ENCODE measurements at regions not wholly inside any gene's neighbourhood (a gene's known extent, or its start where the extent isn't known, plus 50 kb on each side); places are given as distances from the start of the nearest gene placed in this dataset.

GRCh38 chr3:76429581-76430177 is 610.2 kb upstream of the ROBO2 start:
- Histone ChIP-seq H3K79me2 (ENCODE audit: insufficient read depth) (no peaks in the 10 kb centered on the region), H3K9ac (no peak overlapping the region), H4K20me1 (ENCODE audit: insufficient read depth) (no peaks in the 10 kb centered on the region), H3K27ac (ENCODE audit: low read depth in 2 of 2, low read length in 1 of 2) (no peak overlapping the region), H3K4me2 (no peak overlapping the region), H3K9me3 (no peaks in the 10 kb centered on the region), H2AFZ (ENCODE audit: low read depth) (no peak overlapping the region), H3F3A (replicated peaks; ENCODE audit: insufficient read depth) (no peaks in the 10 kb centered on the region), H3K4me3 (ENCODE audit: low read depth in 2 of 2, low read length in 1 of 2) (no peak overlapping the region), H3K4me1 (ENCODE audit: control insufficient read depth in 1 of 2, insufficient read depth in 2 of 2, low read depth in 1 of 2, low read length in 1 of 2) (no peaks in the 10 kb centered on the region; a peak in 1 of 4 replicates), H3K9me2 (no peaks in the 10 kb centered on the region), H3K27me3 (ENCODE audit: insufficient read depth) (no peaks in the 10 kb centered on the region), H3K36me3 (replicated peaks in 1 of 2; ENCODE audit: control insufficient read depth in 1 of 2, insufficient read depth in 2 of 2, low read length in 1 of 2) (no peaks in the 10 kb centered on the region)
- no peak for DNase-seq
- 39% methylated on average over 2 of the region's 2 CpGs for WGBS (ENCODE audit: low lambda C conversion rate)
- ChIA-PET CTCF (no interaction called here), POLR2A (no interaction called here)
- TF ChIP-seq EZH2phosphoT487 (IDR thresholded peaks at IDR 0.05; ENCODE audit: borderline replicate concordance, low read depth), result no peak
- TF ChIP-seq ELF1 (IDR thresholded peaks at IDR 0.05), result no peak
- TF ChIP-seq NRF1 (IDR thresholded peaks at IDR 0.05; ENCODE audit: low read depth, low read length), result no peak
- TF ChIP-seq IRF3 (IDR thresholded peaks at IDR 0.05; ENCODE audit: low read depth, low read length), result no peak
- TF ChIP-seq MXI1 (IDR thresholded peaks at IDR 0.05; ENCODE audit: low read depth, low read length), result no peak
- no peak for TF ChIP-seq RAD21 (IDR thresholded peaks at IDR 0.05; ENCODE audit: low read length)
- TF ChIP-seq TEAD4 (IDR thresholded peaks at IDR 0.05; ENCODE audit: borderline replicate concordance, insufficient read depth), result no peak
- TF ChIP-seq CTCF (IDR thresholded peaks at IDR 0.05), result no peak
- TF ChIP-seq NFIC (IDR thresholded peaks at IDR 0.05; ENCODE audit: borderline replicate concordance), result no peak
- TF ChIP-seq MAX (IDR thresholded peaks at IDR 0.05; ENCODE audit: low read depth), result no peak
- TF ChIP-seq FOSL2 (IDR thresholded peaks at IDR 0.05; ENCODE audit: borderline replicate concordance, low read depth), result no peak
- no peak for TF ChIP-seq EP300 (IDR thresholded peaks at IDR 0.05; ENCODE audit: borderline replicate concordance in 1 of 2, low read depth in 1 of 2, low read length in 1 of 2)
- TF ChIP-seq TCF12 (IDR thresholded peaks at IDR 0.05), result no peak
- no peak for TF ChIP-seq SIN3A (IDR thresholded peaks at IDR 0.05; ENCODE audit: borderline replicate concordance, low read depth, low read length)
- no peak for TF ChIP-seq GATA2 (CRISPR knock-in tag; IDR thresholded peaks at IDR 0.05)

DNA sequence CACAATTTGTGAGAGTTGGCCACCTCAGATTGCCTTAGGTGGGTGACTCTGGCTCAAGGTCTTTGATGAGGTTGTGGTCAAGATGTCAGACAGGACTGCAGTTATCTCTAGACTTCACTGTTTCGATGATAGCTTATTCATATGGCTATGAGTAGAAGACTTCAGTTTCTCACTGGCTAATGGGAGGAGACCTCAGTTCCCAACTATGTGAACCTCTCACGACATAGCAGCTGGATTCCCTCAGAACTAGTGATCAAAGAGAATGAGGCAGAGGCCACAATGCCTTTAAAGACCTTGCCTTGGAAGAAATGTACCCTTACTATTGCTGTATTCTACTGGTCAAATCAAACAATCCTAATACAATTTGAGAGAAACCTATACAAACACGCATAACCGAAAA is 607.5 kb upstream of the ROBO2 start:
- Histone ChIP-seq H3K36me3 (replicated peaks in 1 of 2; ENCODE audit: control insufficient read depth in 1 of 2, insufficient read depth in 2 of 2, low read length in 1 of 2) (no peaks in the 10 kb centered on the region), H3K9me2 (no peaks in the 10 kb centered on the region), H3K4me2 (no peak overlapping the region), H3K27me3 (ENCODE audit: insufficient read depth) (no peaks in the 10 kb centered on the region), H3K4me1 (ENCODE audit: control insufficient read depth in 1 of 2, insufficient read depth in 2 of 2, low read depth in 1 of 2, low read length in 1 of 2) (no peaks in the 10 kb centered on the region; a peak in 2 of 4 replicates), H3K27ac (ENCODE audit: low read depth in 2 of 2, low read length in 1 of 2) (no peak overlapping the region), H3K4me3 (ENCODE audit: low read depth in 2 of 2, low read length in 1 of 2) (no peak overlapping the region), H3K9ac (no peak overlapping the region), H2AFZ (ENCODE audit: low read depth) (no peak overlapping the region), H3F3A (replicated peaks; ENCODE audit: insufficient read depth) (no peaks in the 10 kb centered on the region), H3K9me3 (no peaks in the 10 kb centered on the region), H4K20me1 (ENCODE audit: insufficient read depth) (no peaks in the 10 kb centered on the region), H3K79me2 (ENCODE audit: insufficient read depth) (no peaks in the 10 kb centered on the region)
- DNase-seq, result no peak
- POLR2A ChIA-PET, result no interaction called here
- WGBS (ENCODE audit: low lambda C conversion rate), result 35% methylated on average over 4 of the region's 4 CpGs
- CTCF ChIA-PET, result no interaction called here
- TF ChIP-seq YY1 (IDR thresholded peaks at IDR 0.05; ENCODE audit: low read depth) (no peak), CTCF (IDR thresholded peaks at IDR 0.05) (no peak), TAF1 (IDR thresholded peaks at IDR 0.05; ENCODE audit: borderline replicate concordance, low read depth, low read length) (no peak), MEF2A (IDR thresholded peaks at IDR 0.05; ENCODE audit: borderline replicate concordance, low read depth) (no peak), FOXM1 (IDR thresholded peaks at IDR 0.05; ENCODE audit: low read depth) (no peak), USF1 (IDR thresholded peaks at IDR 0.05; ENCODE audit: borderline replicate concordance, low read depth) (no peak), MAX (IDR thresholded peaks at IDR 0.05; ENCODE audit: low read depth) (no peak)
